H9 (cell line): ENCODE measurements at regions not wholly inside any gene's neighbourhood (a gene's known extent, or its start where the extent isn't known, plus 50 kb on each side); places are given as distances from the start of the nearest gene placed in this dataset.

Experiments used
- DNase-seq: peaks from one replicate; pipeline ENCODE4 v3.0.0-alpha.2; 2017
- H2AFZ ChIP-seq: one replicate; pipeline ENCODE4 v1.6.1; 2013; ENCODE audit warnings: mild to moderate bottlenecking, low read length, control low read depth, moderate library complexity
- H2AK5ac ChIP-seq: 2 replicates; pipeline ENCODE4 v1.6.1; 2013; ENCODE audit warnings: low read length, control low read depth, mixed read lengths; ENCODE audit not compliant: insufficient read length
- H2BK120ac ChIP-seq: one replicate; pipeline ENCODE4 v1.6.1; 2013; ENCODE audit warnings: low read depth, mild to moderate bottlenecking, low read length, control low read depth, inconsistent platforms; ENCODE audit not compliant: poor library complexity, severe bottlenecking
- H2BK12ac ChIP-seq: 2 replicates; pipeline ENCODE4 v1.6.1; 2013; ENCODE audit warnings: low read length, control low read depth, mixed read lengths, low read depth; ENCODE audit not compliant: insufficient read length
- H2BK15ac ChIP-seq: 2 replicates; pipeline ENCODE4 v1.6.1; 2013; ENCODE audit warnings: low read depth, low read length, control low read depth
- H2BK20ac ChIP-seq: one replicate; pipeline ENCODE4 v1.6.1; 2013; ENCODE audit warnings: low read depth, mild to moderate bottlenecking, low read length, control low read depth, inconsistent platforms; ENCODE audit not compliant: poor library complexity, severe bottlenecking
- H2BK5ac ChIP-seq: 2 replicates; pipeline ENCODE4 v1.6.1; 2013; ENCODE audit warnings: low read length, control low read depth, mixed read lengths; ENCODE audit not compliant: insufficient read length
- H3K14ac ChIP-seq: 2 replicates; pipeline ENCODE4 v1.6.1; 2013; ENCODE audit warnings: low read length, control low read depth; ENCODE audit not compliant: insufficient read depth
- H3K18ac ChIP-seq: 2 replicates; pipeline ENCODE4 v1.6.1; 2013; ENCODE audit warnings: low read depth, mild to moderate bottlenecking, mixed read lengths, low read length, control low read depth; ENCODE audit not compliant: insufficient read length
- H3K23ac ChIP-seq: 2 replicates; pipeline ENCODE4 v1.6.1; 2013; ENCODE audit warnings: low read length, control low read depth, mixed read lengths, low read depth; ENCODE audit not compliant: insufficient read length
- H3K23me2 ChIP-seq: 2 replicates; pipeline ENCODE4 v1.6.1; 2013; ENCODE audit warnings: low read depth, mild to moderate bottlenecking, mixed read lengths, low read length, control low read depth; ENCODE audit not compliant: insufficient read length, poor library complexity, severe bottlenecking
- H3K27ac ChIP-seq: 2 replicates; pipeline ENCODE4 v1.5.1; 2013; ENCODE audit warnings: low read length, control low read depth, mixed read lengths, low read depth; ENCODE audit not compliant: insufficient read length
- H3K27me3 ChIP-seq: 2 replicates; pipeline ENCODE4 v1.6.1; 2013; ENCODE audit warnings: low read length, control low read depth, inconsistent platforms; ENCODE audit not compliant: insufficient read depth
- H3K4ac ChIP-seq: 2 replicates; pipeline ENCODE4 v1.6.1; 2013; ENCODE audit warnings: low read depth, mild to moderate bottlenecking, control low read depth, inconsistent platforms, low read length, moderate library complexity
- H3K4me1 ChIP-seq: 2 replicates; pipeline ENCODE4 v1.6.1; 2013; ENCODE audit warnings: low read length, control low read depth, inconsistent platforms; ENCODE audit not compliant: insufficient read depth
- H3K4me2 ChIP-seq: 2 replicates; pipeline ENCODE4 v1.6.1; 2013; ENCODE audit warnings: low read length, control low read depth, mixed read lengths; ENCODE audit not compliant: insufficient read length, insufficient read depth
- H3K56ac ChIP-seq: 2 replicates; pipeline ENCODE4 v1.6.1; 2013; ENCODE audit warnings: low read depth, mild to moderate bottlenecking, mixed read lengths, low read length, control low read depth; ENCODE audit not compliant: insufficient read length
- H3K79me1 ChIP-seq: 2 replicates; pipeline ENCODE4 v1.6.1; 2013; ENCODE audit warnings: low read depth, mild to moderate bottlenecking, moderate library complexity, low read length, control low read depth, inconsistent platforms; ENCODE audit not compliant: insufficient read depth, poor library complexity, severe bottlenecking
- H3K79me2 ChIP-seq: 2 replicates; pipeline ENCODE4 v1.6.1; 2013; ENCODE audit warnings: low read length, control low read depth, inconsistent platforms; ENCODE audit not compliant: insufficient read depth
- H3K9ac ChIP-seq: 2 replicates; pipeline ENCODE4 v1.6.1; 2013; ENCODE audit warnings: low read length, control low read depth, mixed read lengths; ENCODE audit not compliant: insufficient read length; ENCODE audit errors: extremely low read depth
- H3K9me3 ChIP-seq: one replicate; pipeline ENCODE4 v1.6.1; 2013; ENCODE audit warnings: low read depth, low read length, inconsistent platforms; ENCODE audit not compliant: control insufficient read depth
- H3T11ph ChIP-seq: one replicate; pipeline ENCODE4 v1.6.1; 2013; ENCODE audit warnings: mild to moderate bottlenecking, low read length, control low read depth, inconsistent platforms
- H4K20me1 ChIP-seq: one replicate; pipeline ENCODE4 v1.6.1; 2013; ENCODE audit not compliant: control insufficient read depth, insufficient read length, insufficient read depth
- H4K5ac ChIP-seq: 2 replicates; pipeline ENCODE4 v1.6.1; 2013; ENCODE audit warnings: low read depth, mild to moderate bottlenecking, mixed read lengths, low read length, control low read depth; ENCODE audit not compliant: insufficient read length
- H4K8ac ChIP-seq: replicated peaks from 2 replicates; pipeline ENCODE4 v1.6.1; 2013; ENCODE audit warnings: low read length, control low read depth, mixed read lengths, low read depth; ENCODE audit not compliant: insufficient read length
- H4K91ac ChIP-seq: 2 replicates; pipeline ENCODE4 v1.6.1; 2013; ENCODE audit warnings: low read depth, mild to moderate bottlenecking, moderate library complexity, mixed read lengths, low read length, control low read depth; ENCODE audit not compliant: insufficient read length
- H3K27ac Mint-ChIP-seq, 3 experiments: 2 replicates in 2 of 3; 3 replicates in 1 of 3; pipeline ENCODE4 v1.8.0; 2020 to 2021; ENCODE audit warnings: mixed read lengths in 3 of 3, mild to moderate bottlenecking in 1 of 3, moderate library complexity in 1 of 3
- H3K27me3 Mint-ChIP-seq: 2 replicates; pipeline ENCODE4 v1.8.0; 2021; ENCODE audit warnings: low read depth, mild to moderate bottlenecking, moderate library complexity, mixed read lengths
- H3K36me3 Mint-ChIP-seq, 3 experiments: 2 replicates in 2 of 3; 3 replicates in 1 of 3; pipeline ENCODE4 v1.8.0; 2020 to 2021; ENCODE audit warnings: low read depth in 3 of 3, mixed read lengths in 3 of 3; ENCODE audit not compliant: insufficient read depth in 1 of 3
- H3K4me1 Mint-ChIP-seq, 2 experiments: 2 replicates each; pipeline ENCODE4 v1.8.0; 2020; ENCODE audit warnings: mixed read lengths in 2 of 2
- H3K4me3 Mint-ChIP-seq, 2 experiments: 2 replicates in 1 of 2; 3 replicates in 1 of 2; pipeline ENCODE4 v1.8.0; 2020 to 2021; ENCODE audit warnings: mild to moderate bottlenecking in 2 of 2, mixed read lengths in 2 of 2, moderate library complexity in 1 of 2
- H3K9me3 Mint-ChIP-seq, 2 experiments: 2 replicates in 1 of 2; 3 replicates in 1 of 2; pipeline ENCODE4 v1.8.0; 2020; ENCODE audit warnings: mild to moderate bottlenecking in 2 of 2, mixed read lengths in 2 of 2, moderate library complexity in 1 of 2
- WGBS: extraction: QIAGEN DNeasy Blood & Tissue Kit; methylation state at CpG from one replicate; pipeline ENCODE4 v1.1.7; 2013; ENCODE audit warnings: missing lambda C conversion rate, low lambda C conversion rate, mixed read lengths; ENCODE audit not compliant: insufficient read length; ENCODE audit errors: extremely low coverage; 5-methylcytosine and 5-hydroxymethylcytosine counted together
- TF ChIP-seq, protein P1 (sequence below): fragments of 200-600 bp; sonication (generic); conservative IDR thresholded peaks from 3 replicates; pipeline ENCODE4 v1.8.0; 2021; ENCODE audit warnings: antibody characterized with exemption, mild to moderate bottlenecking

DNA sequence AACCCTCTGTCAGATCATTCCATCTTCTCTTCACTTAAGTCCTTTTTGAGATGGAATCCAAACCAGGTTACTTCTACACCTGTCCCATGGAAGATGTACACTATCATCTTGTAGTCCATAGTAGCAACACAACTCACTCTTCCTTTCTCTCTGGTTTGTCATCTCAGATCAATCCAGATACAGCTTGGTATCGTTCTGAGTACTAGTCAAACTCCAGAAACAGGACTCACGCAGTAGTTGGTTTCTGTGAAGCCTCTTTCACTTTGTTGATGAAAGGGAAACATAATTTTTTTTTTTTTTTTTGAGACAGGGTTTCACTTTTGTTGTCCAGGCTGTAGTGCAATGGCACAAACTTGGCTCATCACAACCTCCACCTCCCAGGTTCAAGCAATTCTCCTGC, 484.0 kb downstream of the PRDM9 start:
- Histone ChIP-seq H3K23me2 (no peaks in the 10 kb centered on the region), H3K56ac (no peak overlapping the region), H4K91ac (no peak overlapping the region), H2AK5ac (no peak overlapping the region), H2BK12ac (no peak overlapping the region), H4K20me1 (no peaks in the 10 kb centered on the region), H3K9me3 (no peaks in the 10 kb centered on the region), H3K23ac (no peak overlapping the region), H2BK5ac (no peak overlapping the region), H3K79me1 (no peaks in the 10 kb centered on the region), H3K4ac (no peak overlapping the region), H3K27ac (no peak overlapping the region), H3K27me3 (no peaks in the 10 kb centered on the region), H2BK20ac (no peak overlapping the region), H4K5ac (no peak overlapping the region), H2AFZ (no peak overlapping the region), H3K9ac (no peak overlapping the region), H3K18ac (no peak overlapping the region), H3K79me2 (no peaks in the 10 kb centered on the region), H2BK15ac (no peak overlapping the region), H2BK120ac (no peak overlapping the region), H3T11ph (no peak overlapping the region), H3K4me1 (no peaks in the 10 kb centered on the region), H4K8ac (no peak overlapping the region), H3K4me2 (no peak overlapping the region), H3K14ac (no peak overlapping the region)
- H3K27me3 Mint-ChIP-seq, result no peaks in the 10 kb centered on the region
- no peak overlapping the region for H3K27ac Mint-ChIP-seq
- TF ChIP-seq, protein P1, sequence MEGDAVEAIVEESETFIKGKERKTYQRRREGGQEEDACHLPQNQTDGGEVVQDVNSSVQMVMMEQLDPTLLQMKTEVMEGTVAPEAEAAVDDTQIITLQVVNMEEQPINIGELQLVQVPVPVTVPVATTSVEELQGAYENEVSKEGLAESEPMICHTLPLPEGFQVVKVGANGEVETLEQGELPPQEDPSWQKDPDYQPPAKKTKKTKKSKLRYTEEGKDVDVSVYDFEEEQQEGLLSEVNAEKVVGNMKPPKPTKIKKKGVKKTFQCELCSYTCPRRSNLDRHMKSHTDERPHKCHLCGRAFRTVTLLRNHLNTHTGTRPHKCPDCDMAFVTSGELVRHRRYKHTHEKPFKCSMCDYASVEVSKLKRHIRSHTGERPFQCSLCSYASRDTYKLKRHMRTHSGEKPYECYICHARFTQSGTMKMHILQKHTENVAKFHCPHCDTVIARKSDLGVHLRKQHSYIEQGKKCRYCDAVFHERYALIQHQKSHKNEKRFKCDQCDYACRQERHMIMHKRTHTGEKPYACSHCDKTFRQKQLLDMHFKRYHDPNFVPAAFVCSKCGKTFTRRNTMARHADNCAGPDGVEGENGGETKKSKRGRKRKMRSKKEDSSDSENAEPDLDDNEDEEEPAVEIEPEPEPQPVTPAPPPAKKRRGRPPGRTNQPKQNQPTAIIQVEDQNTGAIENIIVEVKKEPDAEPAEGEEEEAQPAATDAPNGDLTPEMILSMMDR, result no peak
- H3K36me3 Mint-ChIP-seq, result no peaks in the 10 kb centered on the region
- H3K9me3 Mint-ChIP-seq, result no peaks in the 10 kb centered on the region
- no peaks in the 10 kb centered on the region for H3K4me1 Mint-ChIP-seq
- DNase-seq, result no peak
- no peak overlapping the region for H3K4me3 Mint-ChIP-seq
- WGBS, result no CpG with 5 or more reads among the region's 2 CpGs
